H9 (cell line): ENCODE measurements at regions not wholly inside any gene's neighbourhood (a gene's known extent, or its start where the extent isn't known, plus 50 kb on each side); places are given as distances from the start of the nearest gene placed in this dataset.
A peak's percentile ranks its signal among the peaks of the same experiment; 100 is the strongest.

Experiments
- DNase-seq: peaks from one replicate; pipeline ENCODE4 v3.0.0-alpha.2; 2017
- H2AFZ ChIP-seq: one replicate; pipeline ENCODE4 v1.6.1; 2013; ENCODE audit warnings: mild to moderate bottlenecking, low read length, control low read depth, moderate library complexity
- H2AK5ac ChIP-seq: 2 replicates; pipeline ENCODE4 v1.6.1; 2013; ENCODE audit warnings: low read length, control low read depth, mixed read lengths; ENCODE audit not compliant: insufficient read length
- H2BK120ac ChIP-seq: one replicate; pipeline ENCODE4 v1.6.1; 2013; ENCODE audit warnings: low read depth, mild to moderate bottlenecking, low read length, control low read depth, inconsistent platforms; ENCODE audit not compliant: poor library complexity, severe bottlenecking
- H2BK12ac ChIP-seq: 2 replicates; pipeline ENCODE4 v1.6.1; 2013; ENCODE audit warnings: low read length, control low read depth, mixed read lengths, low read depth; ENCODE audit not compliant: insufficient read length
- H2BK15ac ChIP-seq: 2 replicates; pipeline ENCODE4 v1.6.1; 2013; ENCODE audit warnings: low read depth, low read length, control low read depth
- H2BK20ac ChIP-seq: one replicate; pipeline ENCODE4 v1.6.1; 2013; ENCODE audit warnings: low read depth, mild to moderate bottlenecking, low read length, control low read depth, inconsistent platforms; ENCODE audit not compliant: poor library complexity, severe bottlenecking
- H2BK5ac ChIP-seq: 2 replicates; pipeline ENCODE4 v1.6.1; 2013; ENCODE audit warnings: low read length, control low read depth, mixed read lengths; ENCODE audit not compliant: insufficient read length
- H3K14ac ChIP-seq: 2 replicates; pipeline ENCODE4 v1.6.1; 2013; ENCODE audit warnings: low read length, control low read depth; ENCODE audit not compliant: insufficient read depth
- H3K18ac ChIP-seq: 2 replicates; pipeline ENCODE4 v1.6.1; 2013; ENCODE audit warnings: low read depth, mild to moderate bottlenecking, mixed read lengths, low read length, control low read depth; ENCODE audit not compliant: insufficient read length
- H3K23ac ChIP-seq: 2 replicates; pipeline ENCODE4 v1.6.1; 2013; ENCODE audit warnings: low read length, control low read depth, mixed read lengths, low read depth; ENCODE audit not compliant: insufficient read length
- H3K23me2 ChIP-seq: 2 replicates; pipeline ENCODE4 v1.6.1; 2013; ENCODE audit warnings: low read depth, mild to moderate bottlenecking, mixed read lengths, low read length, control low read depth; ENCODE audit not compliant: insufficient read length, poor library complexity, severe bottlenecking
- H3K27ac ChIP-seq: 2 replicates; pipeline ENCODE4 v1.5.1; 2013; ENCODE audit warnings: low read length, control low read depth, mixed read lengths, low read depth; ENCODE audit not compliant: insufficient read length
- H3K27me3 ChIP-seq: 2 replicates; pipeline ENCODE4 v1.6.1; 2013; ENCODE audit warnings: low read length, control low read depth, inconsistent platforms; ENCODE audit not compliant: insufficient read depth
- H3K4ac ChIP-seq: 2 replicates; pipeline ENCODE4 v1.6.1; 2013; ENCODE audit warnings: low read depth, mild to moderate bottlenecking, control low read depth, inconsistent platforms, low read length, moderate library complexity
- H3K4me1 ChIP-seq: 2 replicates; pipeline ENCODE4 v1.6.1; 2013; ENCODE audit warnings: low read length, control low read depth, inconsistent platforms; ENCODE audit not compliant: insufficient read depth
- H3K4me2 ChIP-seq: 2 replicates; pipeline ENCODE4 v1.6.1; 2013; ENCODE audit warnings: low read length, control low read depth, mixed read lengths; ENCODE audit not compliant: insufficient read length, insufficient read depth
- H3K56ac ChIP-seq: 2 replicates; pipeline ENCODE4 v1.6.1; 2013; ENCODE audit warnings: low read depth, mild to moderate bottlenecking, mixed read lengths, low read length, control low read depth; ENCODE audit not compliant: insufficient read length
- H3K79me1 ChIP-seq: 2 replicates; pipeline ENCODE4 v1.6.1; 2013; ENCODE audit warnings: low read depth, mild to moderate bottlenecking, moderate library complexity, low read length, control low read depth, inconsistent platforms; ENCODE audit not compliant: insufficient read depth, poor library complexity, severe bottlenecking
- H3K79me2 ChIP-seq: 2 replicates; pipeline ENCODE4 v1.6.1; 2013; ENCODE audit warnings: low read length, control low read depth, inconsistent platforms; ENCODE audit not compliant: insufficient read depth
- H3K9ac ChIP-seq: 2 replicates; pipeline ENCODE4 v1.6.1; 2013; ENCODE audit warnings: low read length, control low read depth, mixed read lengths; ENCODE audit not compliant: insufficient read length; ENCODE audit errors: extremely low read depth
- H3K9me3 ChIP-seq: one replicate; pipeline ENCODE4 v1.6.1; 2013; ENCODE audit warnings: low read depth, low read length, inconsistent platforms; ENCODE audit not compliant: control insufficient read depth
- H3T11ph ChIP-seq: one replicate; pipeline ENCODE4 v1.6.1; 2013; ENCODE audit warnings: mild to moderate bottlenecking, low read length, control low read depth, inconsistent platforms
- H4K20me1 ChIP-seq: one replicate; pipeline ENCODE4 v1.6.1; 2013; ENCODE audit not compliant: control insufficient read depth, insufficient read length, insufficient read depth
- H4K5ac ChIP-seq: 2 replicates; pipeline ENCODE4 v1.6.1; 2013; ENCODE audit warnings: low read depth, mild to moderate bottlenecking, mixed read lengths, low read length, control low read depth; ENCODE audit not compliant: insufficient read length
- H4K8ac ChIP-seq: replicated peaks from 2 replicates; pipeline ENCODE4 v1.6.1; 2013; ENCODE audit warnings: low read length, control low read depth, mixed read lengths, low read depth; ENCODE audit not compliant: insufficient read length
- H4K91ac ChIP-seq: 2 replicates; pipeline ENCODE4 v1.6.1; 2013; ENCODE audit warnings: low read depth, mild to moderate bottlenecking, moderate library complexity, mixed read lengths, low read length, control low read depth; ENCODE audit not compliant: insufficient read length
- H3K27ac Mint-ChIP-seq, 3 experiments: 2 replicates in 2 of 3; 3 replicates in 1 of 3; pipeline ENCODE4 v1.8.0; 2020 to 2021; ENCODE audit warnings: mixed read lengths in 3 of 3, mild to moderate bottlenecking in 1 of 3, moderate library complexity in 1 of 3
- H3K27me3 Mint-ChIP-seq: 2 replicates; pipeline ENCODE4 v1.8.0; 2021; ENCODE audit warnings: low read depth, mild to moderate bottlenecking, moderate library complexity, mixed read lengths
- H3K36me3 Mint-ChIP-seq, 3 experiments: 2 replicates in 2 of 3; 3 replicates in 1 of 3; pipeline ENCODE4 v1.8.0; 2020 to 2021; ENCODE audit warnings: low read depth in 3 of 3, mixed read lengths in 3 of 3; ENCODE audit not compliant: insufficient read depth in 1 of 3
- H3K4me1 Mint-ChIP-seq, 2 experiments: 2 replicates each; pipeline ENCODE4 v1.8.0; 2020; ENCODE audit warnings: mixed read lengths in 2 of 2
- H3K4me3 Mint-ChIP-seq, 2 experiments: 2 replicates in 1 of 2; 3 replicates in 1 of 2; pipeline ENCODE4 v1.8.0; 2020 to 2021; ENCODE audit warnings: mild to moderate bottlenecking in 2 of 2, mixed read lengths in 2 of 2, moderate library complexity in 1 of 2
- H3K9me3 Mint-ChIP-seq, 2 experiments: 2 replicates in 1 of 2; 3 replicates in 1 of 2; pipeline ENCODE4 v1.8.0; 2020; ENCODE audit warnings: mild to moderate bottlenecking in 2 of 2, mixed read lengths in 2 of 2, moderate library complexity in 1 of 2
- CTCF ChIP-seq: fragments of 200-600 bp; sonication (generic); conservative IDR thresholded peaks from 3 replicates; pipeline ENCODE4 v1.8.0; 2021; ENCODE audit warnings: antibody characterized with exemption, mild to moderate bottlenecking
- WGBS: extraction: QIAGEN DNeasy Blood & Tissue Kit; methylation state at CpG from one replicate; pipeline ENCODE4 v1.1.7; 2013; ENCODE audit warnings: missing lambda C conversion rate, low lambda C conversion rate, mixed read lengths; ENCODE audit not compliant: insufficient read length; ENCODE audit errors: extremely low coverage; 5-methylcytosine and 5-hydroxymethylcytosine counted together

- Histone ChIP-seq H2BK15ac (no peak overlapping the region), H3T11ph (no peak overlapping the region), H3K9me3 (no peaks in the 10 kb centered on the region), H3K23ac (no peak overlapping the region), H3K23me2 (no peaks in the 10 kb centered on the region), H3K18ac (no peak overlapping the region), H3K4me1 (no peaks in the 10 kb centered on the region), H3K4me2 (no peak overlapping the region), H3K27ac (no peak overlapping the region), H3K14ac (no peak overlapping the region), H2BK20ac (no peak overlapping the region), H3K9ac (no peak overlapping the region), H4K5ac (no peak overlapping the region), H2AFZ (no peak overlapping the region), H3K56ac (no peak overlapping the region), H4K8ac (no peak overlapping the region), H4K20me1 (no peaks in the 10 kb centered on the region), H3K79me1 (no peaks in the 10 kb centered on the region), H3K4ac (no peak overlapping the region), H2BK12ac (no peak overlapping the region), H2AK5ac (no peak overlapping the region), H3K27me3 (no peaks in the 10 kb centered on the region), H4K91ac (no peak overlapping the region), H3K79me2 (no peaks in the 10 kb centered on the region), H2BK5ac (no peak overlapping the region), H2BK120ac (no peak overlapping the region)
- Mint-ChIP-seq H3K4me1 (no peaks in the 10 kb centered on the region), H3K9me3 (no peaks in the 10 kb centered on the region; a peak in 1 of 5 replicates), H3K27me3 (peaks cover 4% of the 10 kb centered on the region), H3K27ac (peak overlapping the region in 2 of 3 experiments; percentile 18 to 77; a peak in 2 of 7 replicates), H3K4me3 (no peak overlapping the region), H3K36me3 (no peaks in the 10 kb centered on the region)
- no CpG with 5 or more reads among the region's 12 CpGs for WGBS
- no peak for DNase-seq
- TF ChIP-seq CTCF = no peak
These were observed 291.4 kb upstream of the SALL3 start for GRCh38 chr18:78688249-78688648.
